ENCODE measurements at regions not wholly inside any gene's neighbourhood (a gene's known extent, or its start where the extent isn't known, plus 50 kb on each side); places are given as distances from the start of the nearest gene placed in this dataset.

- TF ChIP-seq, protein P1, sequence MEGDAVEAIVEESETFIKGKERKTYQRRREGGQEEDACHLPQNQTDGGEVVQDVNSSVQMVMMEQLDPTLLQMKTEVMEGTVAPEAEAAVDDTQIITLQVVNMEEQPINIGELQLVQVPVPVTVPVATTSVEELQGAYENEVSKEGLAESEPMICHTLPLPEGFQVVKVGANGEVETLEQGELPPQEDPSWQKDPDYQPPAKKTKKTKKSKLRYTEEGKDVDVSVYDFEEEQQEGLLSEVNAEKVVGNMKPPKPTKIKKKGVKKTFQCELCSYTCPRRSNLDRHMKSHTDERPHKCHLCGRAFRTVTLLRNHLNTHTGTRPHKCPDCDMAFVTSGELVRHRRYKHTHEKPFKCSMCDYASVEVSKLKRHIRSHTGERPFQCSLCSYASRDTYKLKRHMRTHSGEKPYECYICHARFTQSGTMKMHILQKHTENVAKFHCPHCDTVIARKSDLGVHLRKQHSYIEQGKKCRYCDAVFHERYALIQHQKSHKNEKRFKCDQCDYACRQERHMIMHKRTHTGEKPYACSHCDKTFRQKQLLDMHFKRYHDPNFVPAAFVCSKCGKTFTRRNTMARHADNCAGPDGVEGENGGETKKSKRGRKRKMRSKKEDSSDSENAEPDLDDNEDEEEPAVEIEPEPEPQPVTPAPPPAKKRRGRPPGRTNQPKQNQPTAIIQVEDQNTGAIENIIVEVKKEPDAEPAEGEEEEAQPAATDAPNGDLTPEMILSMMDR (IDR thresholded peaks at IDR 0.05): no peak
- TF ChIP-seq POLR2AphosphoS5 (IDR thresholded peaks at IDR 0.05; ENCODE audit: insufficient read depth in 1 of 2, low read depth in 1 of 2) (no peak), POLR2A (IDR thresholded peaks at IDR 0.05) (no peak)
Measured at GRCh38 chr4:89416960-89417359, 109.4 kb upstream of the GPRIN3 start.

Measured in vagina (tissue), 2 donors.